GM23248 (cell line): ENCODE measurements at regions not wholly inside any gene's neighbourhood (a gene's known extent, or its start where the extent isn't known, plus 50 kb on each side); places are given as distances from the start of the nearest gene placed in this dataset.

ENCODE experiments used
- EZH2 ChIP-seq: fragments of 200-600 bp; sonication (generic); IDR thresholded peaks from 2 replicates; pipeline ENCODE4 v1.6.1; 2018; ENCODE audit warnings: antibody characterized with exemption, mild to moderate bottlenecking; ENCODE audit not compliant: insufficient read depth, poor library complexity, severe bottlenecking
- EZH2phosphoT487 ChIP-seq: fragments of 200-600 bp; sonication (generic); IDR thresholded peaks from 2 replicates; pipeline ENCODE4 v1.6.1; 2018; ENCODE audit warnings: antibody characterized with exemption, moderate library complexity, mild to moderate bottlenecking, low read depth; ENCODE audit not compliant: insufficient read depth

- TF ChIP-seq EZH2, result no peak
- TF ChIP-seq EZH2phosphoT487, result no peak
These were observed 114.0 kb upstream of the PLET1 start for GRCh38 chr11:112374486-112375140.
